HG03575 (cell line): ENCODE measurements at regions not wholly inside any gene's neighbourhood (a gene's known extent, or its start where the extent isn't known, plus 50 kb on each side); places are given as distances from the start of the nearest gene placed in this dataset.
"Not testable (repeated sequence)": the region's sequence is repeated elsewhere in the genome, so short reads cannot be mapped to it uniquely, and the experiment has no call there.

Experiments used
- ATAC-seq: cut with Tn5 transposase; IDR thresholded peaks from one replicate; pipeline ENCODE4 v1.9.1; 2021; ENCODE audit not compliant: unreplicated experiment, insufficient number of reproducible peaks, low FRiP score; ENCODE audit errors: extremely low read depth

DNA sequence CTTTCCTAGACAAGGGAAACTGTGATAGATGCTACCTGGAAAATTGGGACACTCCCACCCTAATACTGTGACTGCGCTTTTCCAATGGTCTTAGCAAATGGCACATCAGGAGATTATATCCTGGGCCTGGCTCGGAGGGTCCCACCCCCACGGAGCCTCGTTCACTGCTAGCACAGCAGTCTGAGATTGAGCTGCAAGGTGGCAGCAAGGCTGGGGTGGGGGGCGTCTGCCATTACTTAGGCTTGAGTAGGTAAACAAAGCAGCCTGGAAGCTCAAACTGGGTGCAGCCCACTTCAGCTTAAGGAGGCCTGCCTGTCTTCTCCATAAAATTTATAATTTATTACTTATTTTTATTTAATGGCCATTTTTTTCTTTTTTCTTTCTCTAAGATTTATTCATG lies 802.1 kb upstream of the SLC39A10 start:
- ATAC-seq, result no peak

DNA sequence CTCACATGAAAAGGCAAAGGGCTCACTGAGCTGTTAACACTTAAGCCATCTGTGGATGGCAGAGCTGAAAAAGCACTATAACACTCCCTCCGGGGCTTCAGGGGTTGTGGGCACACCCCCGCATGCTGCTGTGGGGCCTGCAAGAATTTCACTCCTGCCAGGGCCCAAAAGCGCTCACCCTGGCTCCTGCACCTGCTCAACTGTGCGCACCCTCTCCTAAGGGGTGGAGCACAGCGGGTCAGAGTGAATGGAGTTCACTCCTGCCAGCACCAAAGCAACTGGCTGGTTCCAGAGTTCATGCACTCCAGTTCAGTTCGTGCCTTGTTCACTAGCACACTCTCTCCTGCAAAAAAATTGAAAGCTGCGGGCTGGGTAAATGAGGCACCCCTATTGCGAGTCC lies 814.2 kb upstream of the SLC39A10 start:
- no peak for ATAC-seq

DNA sequence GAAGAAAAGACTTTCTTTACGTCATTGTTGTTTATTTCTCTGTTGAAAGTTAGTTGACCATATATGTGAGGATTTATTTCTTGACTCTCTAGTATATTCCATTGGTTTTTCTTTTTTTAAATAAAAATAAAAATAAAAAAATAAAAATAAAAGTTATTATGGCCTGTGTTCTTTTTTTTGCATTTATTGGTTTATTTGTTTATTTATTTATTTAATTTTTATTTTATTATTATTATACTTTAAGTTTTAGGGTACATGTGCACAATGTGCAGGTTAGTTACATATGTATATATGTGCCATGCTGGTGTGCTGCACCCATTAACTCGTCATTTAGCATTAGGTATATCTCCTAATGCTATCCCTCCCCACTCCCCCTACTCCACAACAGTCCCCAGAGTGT lies 822.7 kb upstream of the SLC39A10 start:
- not testable (repeated sequence) for ATAC-seq

DNA sequence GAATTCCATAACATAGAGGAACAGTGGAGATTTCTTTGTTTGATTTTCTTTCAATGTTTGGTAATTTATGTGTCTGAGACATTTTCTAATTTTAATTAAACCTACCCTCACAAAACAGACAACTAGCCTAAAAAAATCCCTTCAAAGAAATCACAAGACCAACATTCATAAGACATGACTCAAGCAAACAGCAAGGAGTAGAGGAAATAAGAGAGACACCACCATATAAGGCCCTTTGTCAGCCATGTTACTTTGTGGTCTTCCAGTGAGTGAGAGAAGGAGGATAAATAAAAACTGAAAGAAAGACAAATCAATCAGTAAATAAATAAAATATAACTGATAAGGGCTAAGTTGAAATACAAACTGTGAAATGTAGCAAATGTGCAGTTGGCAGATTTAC lies 830.8 kb upstream of the SLC39A10 start:
- no peak for ATAC-seq

DNA sequence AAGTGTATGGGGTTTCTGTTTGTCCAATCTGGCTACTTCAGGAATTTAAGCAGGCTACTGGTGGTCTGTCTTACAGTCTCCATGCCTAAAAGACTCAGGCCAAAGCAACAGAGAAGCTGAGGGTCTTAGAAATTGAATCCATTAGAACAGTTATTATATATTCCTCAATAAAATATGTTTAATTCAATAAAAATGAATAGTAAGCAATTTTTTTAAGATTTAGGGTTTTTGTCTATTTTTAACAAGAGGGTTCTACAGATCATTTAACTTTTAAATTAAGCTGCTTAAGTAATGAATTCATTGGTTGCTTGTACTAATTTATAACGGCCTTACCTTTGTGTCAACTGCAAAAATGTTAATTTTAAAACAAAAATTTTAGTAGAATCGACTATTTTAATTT lies 832.6 kb upstream of the SLC39A10 start:
- ATAC-seq, result no peak

DNA sequence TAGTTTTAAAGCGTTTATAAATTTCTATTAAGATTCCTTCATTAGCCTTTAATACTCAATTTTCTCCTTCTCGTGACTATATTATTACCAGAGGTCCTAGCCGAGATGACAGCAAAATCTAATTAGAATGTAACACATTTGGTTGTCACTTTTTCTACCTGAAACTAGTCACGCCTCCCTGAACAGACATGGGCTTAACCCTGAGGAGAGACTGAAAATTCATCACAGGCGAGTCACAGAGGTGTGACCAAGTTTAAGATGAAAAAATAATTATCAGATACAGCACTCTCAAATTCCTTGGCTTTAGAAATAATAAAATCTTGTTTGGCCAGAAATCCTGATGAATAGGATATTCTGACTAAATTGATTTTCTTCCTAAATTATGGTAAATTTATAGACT lies 834.4 kb upstream of the SLC39A10 start:
- no peak for ATAC-seq

DNA sequence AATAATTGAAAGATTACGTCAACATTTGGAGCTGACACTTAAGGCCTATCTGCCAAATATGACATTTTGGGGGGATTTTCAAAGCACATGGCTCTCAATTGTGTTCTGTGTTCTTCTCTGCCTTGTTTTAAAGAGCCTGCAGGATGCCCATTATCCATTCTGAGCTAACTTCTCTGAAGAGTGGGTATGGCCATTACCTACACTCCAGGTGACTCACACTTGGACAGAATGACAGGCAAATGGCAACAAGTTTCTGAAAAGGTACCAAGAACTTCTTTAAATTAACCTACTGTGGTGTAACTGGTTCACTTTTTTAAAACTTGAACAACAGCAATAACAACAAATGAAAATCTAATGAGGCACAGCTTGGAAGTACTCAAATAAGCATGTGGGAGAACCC lies 834.9 kb upstream of the SLC39A10 start:
- ATAC-seq, result no peak

DNA sequence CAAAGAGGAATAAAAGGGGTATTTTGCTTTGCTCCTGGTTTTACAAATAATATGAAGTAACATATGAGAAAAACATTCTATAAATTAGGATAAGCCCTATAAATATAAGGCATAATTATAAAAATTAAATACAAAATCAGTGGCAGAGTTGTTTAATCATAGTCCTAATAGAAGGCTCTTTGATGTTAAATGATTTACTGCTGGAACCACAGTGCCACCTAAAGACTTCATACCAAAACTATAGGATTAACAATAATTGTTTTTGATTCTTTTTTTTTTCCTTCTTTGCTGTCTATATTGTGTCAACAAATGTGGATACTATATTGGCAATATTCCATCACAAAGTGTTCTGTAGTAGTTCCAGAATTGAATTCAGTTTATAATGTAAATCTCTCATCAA lies 837.7 kb upstream of the SLC39A10 start:
- no peak for ATAC-seq

DNA sequence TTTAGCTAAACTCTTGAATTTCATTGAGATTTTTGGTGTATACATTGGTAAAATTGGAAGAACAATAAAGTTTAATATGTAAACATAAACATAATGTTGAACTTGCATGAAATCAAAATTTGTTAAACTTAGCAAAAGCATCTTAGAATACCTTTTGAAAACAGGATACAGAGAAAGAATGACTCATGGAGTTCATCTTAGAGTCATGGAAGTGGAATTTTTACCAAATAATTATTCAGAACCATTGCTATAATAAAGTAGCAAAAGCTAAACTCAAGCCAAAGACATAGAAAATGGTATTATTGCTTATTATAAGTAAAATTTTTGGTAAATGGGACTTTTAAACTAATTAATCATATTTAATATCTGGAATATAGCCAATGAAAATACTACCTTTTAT lies 841.6 kb upstream of the SLC39A10 start:
- no peak for ATAC-seq

DNA sequence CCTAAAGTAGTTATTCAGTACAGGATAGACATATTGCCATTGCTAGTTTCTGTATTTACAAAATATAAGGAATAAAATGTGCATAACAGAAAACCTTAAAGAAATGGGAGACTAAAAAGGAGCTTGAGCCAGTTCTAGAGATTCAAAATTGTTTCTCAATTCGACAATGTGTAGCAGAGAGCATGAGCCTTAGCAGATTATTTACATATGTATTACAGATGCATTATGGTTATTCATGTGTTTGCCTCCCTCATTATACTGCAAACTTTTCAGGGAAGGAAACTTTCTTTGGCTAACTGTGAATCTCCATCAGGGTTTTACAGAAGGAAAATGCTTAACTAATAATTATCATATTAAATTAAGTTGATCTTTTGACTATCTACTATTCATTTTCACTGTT lies 854.4 kb upstream of the SLC39A10 start:
- no peak for ATAC-seq

DNA sequence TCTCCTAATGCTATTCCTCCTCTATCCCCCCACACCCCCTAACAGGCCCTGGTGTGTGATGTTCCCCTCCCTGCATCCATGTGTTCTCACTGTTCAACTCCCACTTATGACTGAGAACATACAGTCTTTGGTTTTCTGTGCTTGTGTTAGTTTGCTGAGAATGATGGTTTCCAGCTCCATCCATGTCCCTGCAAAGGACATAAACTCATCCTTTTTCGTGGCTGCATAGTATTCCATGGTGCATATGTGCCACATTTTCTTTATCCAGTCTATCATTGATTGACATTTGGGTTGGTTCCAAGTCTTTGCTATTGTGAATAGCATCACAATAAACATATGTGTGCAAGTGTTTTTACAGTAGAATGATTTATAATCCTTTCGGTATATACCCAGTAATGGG lies 870.0 kb upstream of the SLC39A10 start:
- ATAC-seq, result not testable (repeated sequence)

DNA sequence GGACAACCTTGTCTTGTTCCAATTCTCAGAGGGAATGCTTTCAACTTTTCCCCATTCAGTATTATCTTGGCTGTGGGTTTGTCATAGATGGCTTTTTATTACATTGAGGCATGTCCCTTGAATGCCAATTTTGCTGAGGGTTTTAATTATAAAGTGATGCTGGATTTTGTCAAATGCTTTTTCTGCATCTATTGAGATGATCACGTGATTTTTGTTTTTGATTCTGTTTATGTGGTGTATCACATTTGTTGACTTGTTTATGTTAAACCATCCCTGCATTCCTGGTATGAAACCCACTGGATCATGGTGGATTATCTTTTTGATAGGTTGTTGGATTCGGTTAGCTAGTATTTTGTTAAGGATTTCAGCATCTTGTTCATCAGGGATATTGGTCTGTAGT lies 885.6 kb upstream of the SLC39A10 start:
- not testable (repeated sequence) for ATAC-seq

DNA sequence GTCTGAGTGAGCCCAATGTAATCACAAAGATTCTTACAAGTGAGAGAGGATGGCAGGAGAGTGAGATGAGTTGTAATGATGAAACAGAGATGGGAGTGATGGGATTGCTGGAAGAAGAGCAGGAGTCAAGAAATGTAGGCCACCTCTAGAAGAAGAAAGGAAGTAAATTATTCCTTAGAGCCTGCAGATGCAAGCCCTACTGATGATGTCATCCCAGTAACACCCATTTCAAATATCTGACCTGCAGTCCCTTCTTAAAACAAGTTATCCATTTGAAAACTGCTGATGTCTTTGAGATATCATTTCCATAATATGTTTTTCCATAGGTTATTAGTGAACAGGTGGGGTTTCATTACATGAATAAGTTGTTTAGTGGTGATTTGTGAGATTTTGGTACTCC lies 888.0 kb upstream of the SLC39A10 start:
- no peak for ATAC-seq

DNA sequence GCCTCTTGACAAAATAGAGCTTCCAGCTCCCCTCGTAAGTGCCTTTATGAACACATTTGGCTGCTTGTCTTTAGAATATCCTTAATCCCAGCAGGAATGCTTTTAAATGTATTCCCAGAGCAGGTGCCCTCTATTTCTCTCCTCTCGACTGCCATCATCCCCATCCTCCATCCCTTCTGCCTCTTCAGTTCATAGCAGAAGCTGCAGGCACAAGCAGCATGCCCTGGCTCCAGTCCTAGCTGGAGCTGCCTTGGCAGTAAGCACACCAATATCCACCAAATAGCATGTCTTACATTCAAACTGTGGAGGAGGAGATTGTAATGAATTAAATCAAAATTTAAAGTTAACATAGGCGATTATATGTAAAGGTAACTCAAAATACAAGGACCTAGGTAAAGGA lies 891.3 kb upstream of the SLC39A10 start:
- ATAC-seq, result no peak

DNA sequence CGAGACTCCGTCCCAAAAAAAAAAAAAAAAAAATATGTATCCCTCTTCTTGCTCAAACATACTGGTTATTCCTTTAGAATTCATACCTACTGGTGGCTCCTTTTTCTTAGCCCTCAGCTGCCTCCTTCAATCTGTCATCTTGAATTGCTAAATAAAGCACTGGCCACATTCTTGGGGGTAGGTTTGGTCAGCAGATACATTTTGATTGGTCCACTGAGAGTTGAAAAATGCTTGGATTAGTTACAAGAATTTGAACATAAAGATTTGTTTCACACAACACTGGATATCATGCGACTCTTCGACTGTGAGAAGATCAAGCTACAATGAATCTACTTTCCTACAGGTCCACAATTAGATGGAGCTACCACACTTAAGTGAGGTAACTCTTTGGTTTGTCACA lies 906.1 kb upstream of the SLC39A10 start:
- ATAC-seq, result no peak

DNA sequence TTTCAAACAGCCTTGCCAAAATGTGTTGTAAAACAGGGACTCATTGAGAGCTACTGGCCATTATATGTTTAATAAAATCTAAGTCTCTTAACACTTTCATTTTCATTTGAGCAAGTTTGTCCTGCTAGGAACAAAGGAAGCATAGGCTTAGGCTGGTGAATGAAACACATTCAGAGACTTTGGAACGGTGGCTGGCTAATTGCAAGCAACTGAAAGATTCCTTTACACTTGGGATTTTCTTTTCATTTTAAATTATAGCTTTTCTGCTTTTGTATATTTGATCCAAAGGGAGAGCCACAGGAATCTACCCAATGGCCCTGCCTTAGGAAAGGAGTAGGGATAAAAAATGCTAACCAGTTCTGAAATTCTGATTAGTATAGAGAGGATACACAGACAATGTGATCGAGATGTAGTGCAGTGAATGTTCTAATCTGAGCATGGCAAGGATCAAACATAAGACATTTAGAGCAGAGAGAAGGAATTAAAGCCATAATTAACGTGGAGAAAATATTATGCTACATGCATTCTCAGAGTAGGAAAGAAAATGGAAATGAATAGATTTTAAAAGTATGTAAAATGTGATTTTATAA lies 911.4 kb upstream of the SLC39A10 start:
- no peak for ATAC-seq

DNA sequence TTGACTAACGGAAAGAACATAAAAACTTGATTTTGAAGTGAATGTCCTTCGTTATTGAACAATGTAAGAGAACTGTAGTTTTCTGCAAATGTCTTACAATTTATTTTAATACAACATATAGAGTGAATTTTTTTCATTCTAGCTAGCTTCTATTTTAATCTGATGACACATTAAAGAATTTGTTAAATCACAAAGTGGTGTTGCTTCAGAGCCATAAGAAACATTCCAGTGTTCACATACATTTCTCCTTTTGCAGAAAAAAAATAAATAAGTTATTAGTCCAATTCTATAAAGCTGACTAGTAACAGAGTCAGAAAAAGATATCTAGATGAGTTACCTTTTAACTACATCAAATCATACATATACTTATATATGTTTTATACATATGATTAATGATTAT lies 914.3 kb upstream of the SLC39A10 start:
- ATAC-seq, result no peak

DNA sequence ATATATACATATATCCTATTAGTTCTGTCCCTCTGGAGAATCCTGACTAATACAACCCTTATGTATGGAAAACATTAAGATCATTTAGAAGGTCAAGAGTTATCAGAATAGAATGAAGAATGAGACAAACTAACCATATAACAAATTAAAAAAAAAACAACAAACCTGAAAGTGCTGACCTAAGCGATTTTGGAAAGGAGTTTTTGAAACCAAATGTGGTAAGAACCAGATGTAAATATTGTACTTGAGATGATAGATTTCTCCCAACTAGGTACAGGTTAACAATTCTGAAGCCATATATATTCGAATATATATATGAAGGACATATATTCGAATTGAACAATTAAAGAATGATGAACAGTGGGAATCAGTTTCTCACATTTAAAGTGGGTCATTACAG lies 917.8 kb upstream of the SLC39A10 start:
- ATAC-seq, result no peak

DNA sequence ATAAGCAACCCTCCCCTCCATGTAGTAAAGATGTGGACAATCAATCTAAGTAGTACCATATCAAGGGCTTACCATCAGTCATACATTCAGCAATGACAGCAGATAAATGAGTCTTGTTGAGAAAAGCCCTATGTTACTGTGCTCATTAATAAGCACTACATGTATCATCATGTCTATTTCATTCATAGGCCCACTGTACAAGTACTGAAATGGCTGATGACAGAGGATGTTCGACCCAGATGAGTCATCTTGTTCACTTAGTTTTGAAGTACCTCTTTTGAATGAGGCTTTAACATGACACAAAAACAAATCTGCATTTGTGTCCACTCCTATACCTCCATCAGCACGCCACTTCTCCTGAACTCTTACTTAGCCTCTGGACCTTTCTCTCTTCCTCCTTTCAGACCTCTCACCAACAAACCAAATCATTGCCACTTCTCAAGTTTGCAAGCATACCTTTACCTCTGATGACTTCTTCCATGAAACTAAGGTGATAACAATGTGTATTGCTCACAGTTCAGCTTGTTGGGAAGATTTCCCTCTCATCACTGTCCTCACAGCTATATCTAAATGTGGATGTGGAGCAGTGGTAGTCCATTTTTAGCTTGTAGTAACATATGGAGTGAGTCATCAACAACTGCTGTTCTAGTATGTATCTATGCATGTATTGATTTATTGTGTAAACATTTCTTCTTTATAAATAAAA lies 921.0 kb upstream of the SLC39A10 start:
- ATAC-seq, result no peak

DNA sequence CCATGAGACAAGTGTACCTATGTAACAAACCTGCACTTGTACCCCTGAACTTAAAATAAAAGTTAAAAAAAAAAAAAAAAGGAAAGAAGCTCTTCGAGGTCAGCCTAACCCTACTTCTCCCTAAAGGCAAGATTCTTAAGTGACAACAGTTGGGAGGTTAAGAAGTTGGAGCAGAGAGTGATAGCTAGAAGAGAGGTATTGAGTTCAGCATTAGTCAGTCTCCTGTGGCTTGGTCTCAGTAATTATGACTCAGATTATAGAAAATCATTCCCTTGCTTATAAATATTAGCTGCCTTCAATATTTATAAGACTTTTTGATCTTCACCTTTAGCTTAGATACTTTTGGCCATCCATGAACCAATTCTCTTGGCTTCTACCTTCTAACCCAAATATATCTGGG lies 926.8 kb upstream of the SLC39A10 start:
- ATAC-seq, result no peak

DNA sequence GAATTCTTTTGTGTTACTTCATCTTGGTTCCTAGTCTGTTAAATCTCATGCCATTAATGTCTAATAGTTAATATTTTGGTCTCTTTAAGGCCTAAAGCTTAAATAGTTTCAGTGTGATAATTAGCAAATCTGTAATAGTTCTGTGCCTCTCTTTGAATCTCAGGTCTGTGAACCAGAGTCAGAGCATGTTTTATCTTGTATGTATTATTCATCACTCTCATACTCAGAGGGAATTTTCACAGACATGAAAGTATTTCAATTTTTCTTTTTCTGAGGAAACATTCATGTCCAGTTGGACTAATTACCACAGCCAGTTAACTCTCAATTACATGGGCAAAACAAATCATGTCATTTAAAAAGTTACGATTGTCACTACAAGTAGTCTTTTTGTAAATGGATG lies 931.9 kb upstream of the SLC39A10 start:
- no peak for ATAC-seq
